Stimulated activated CD4-positive, alpha-beta T cell treated with anti-CD3 and anti-CD28 coated beads, TNF-alpha, amount 100 ng/mL, for 1 hour (primary cell): ENCODE measurements at regions not wholly inside any gene's neighbourhood (a gene's known extent, or its start where the extent isn't known, plus 50 kb on each side); places are given as distances from the start of the nearest gene placed in this dataset.
"Not testable (repeated sequence)": the region's sequence is repeated elsewhere in the genome, so short reads cannot be mapped to it uniquely, and the experiment has no call there.

ENCODE experiments used
- DNase-seq, 3 donors: peaks; one replicate each; pipeline ENCODE4 v3.0.0-alpha.2; 2020; ENCODE audit warnings: low read depth in 3 of 3, low spot score in 1 of 3

DNA sequence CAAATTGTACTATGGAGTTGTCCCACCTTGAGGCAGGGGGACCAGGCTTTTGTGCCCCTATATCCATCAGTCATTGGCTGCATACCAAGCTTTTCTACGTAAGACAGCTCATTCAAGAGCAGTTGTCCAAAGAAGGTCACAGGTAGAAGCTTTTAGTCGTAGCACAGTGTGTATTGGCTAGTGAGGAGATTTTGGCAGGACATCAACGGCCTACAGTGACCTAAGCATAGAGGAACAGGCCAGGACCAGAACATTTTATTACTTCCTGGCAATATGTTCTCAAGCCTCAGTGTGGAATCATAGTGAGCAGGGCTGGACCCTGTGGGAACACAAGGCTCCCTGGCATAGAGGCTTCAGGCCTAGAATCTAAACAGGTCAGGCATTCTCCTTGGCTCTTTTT, 105.4 kb upstream of the ANKRD28 start:
- no peak for DNase-seq

DNA sequence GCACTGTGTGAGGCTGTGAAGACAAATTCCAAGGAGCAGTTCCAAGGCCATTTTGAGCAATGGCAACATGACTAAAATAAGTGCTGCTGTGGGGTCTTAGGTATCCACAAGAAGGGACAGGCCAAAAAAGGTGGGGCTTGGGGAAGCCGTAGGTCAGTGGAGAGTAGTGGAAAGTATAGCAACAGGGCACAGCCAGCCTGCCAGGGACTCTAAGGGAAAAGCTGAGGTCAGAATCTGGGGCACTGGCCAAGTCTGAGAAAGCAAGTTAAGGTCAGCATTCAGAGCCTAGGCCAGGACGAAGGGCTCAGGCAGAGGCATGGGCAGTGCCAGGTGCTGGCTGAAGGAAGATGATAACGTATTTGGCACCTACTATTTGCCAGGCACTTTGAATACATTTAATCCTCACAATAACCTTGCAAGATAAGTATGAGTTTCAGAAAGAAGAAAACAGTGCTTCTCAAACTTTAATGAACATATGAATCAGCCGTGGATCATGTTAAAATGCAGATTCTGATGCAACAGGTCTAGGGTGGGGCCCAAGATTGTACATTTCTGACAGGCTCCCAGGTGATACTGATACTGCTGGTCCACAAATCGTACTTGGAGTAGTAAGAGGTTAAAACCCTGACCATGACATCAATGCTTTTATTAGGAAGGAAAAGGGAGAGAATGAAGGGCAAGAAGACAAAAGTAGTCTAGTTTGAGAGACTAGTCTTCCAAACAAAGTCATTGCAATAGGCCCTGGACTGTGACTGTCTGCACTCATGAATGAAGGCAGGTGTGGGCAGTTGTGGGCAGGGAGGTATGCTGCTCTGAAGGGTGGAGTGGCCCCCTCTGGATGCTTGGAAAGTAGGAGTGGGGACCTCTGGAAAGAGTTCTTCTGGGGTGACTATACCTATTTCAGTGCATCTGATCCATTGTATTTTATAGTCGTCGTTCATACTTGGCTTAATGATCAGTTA, 106.3 kb upstream of the ANKRD28 start:
- DNase-seq: no peak

DNA sequence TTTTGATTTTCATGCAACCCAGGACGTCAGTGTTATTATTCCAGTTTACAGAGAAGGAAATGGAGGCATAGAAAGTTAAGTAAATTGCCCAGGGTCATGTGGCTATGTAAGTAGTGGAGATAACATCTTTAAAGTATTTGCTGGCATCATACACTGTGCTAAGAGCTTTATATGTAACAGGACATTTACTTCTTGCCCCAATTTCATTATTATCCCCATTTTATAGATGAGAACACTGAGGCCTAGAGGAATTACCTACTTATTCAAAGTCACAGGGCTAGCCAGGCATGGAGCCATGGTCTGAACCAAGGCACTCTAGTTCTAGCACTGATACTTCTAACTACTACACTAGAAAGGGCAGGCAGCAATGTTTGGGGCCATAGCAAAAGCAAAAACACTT, 107.3 kb upstream of the ANKRD28 start:
- DNase-seq: no peak

- DNase-seq: not testable (repeated sequence)
Measured at GRCh38 chr3:15907403-15907802, 109.6 kb upstream of the ANKRD28 start.

DNA sequence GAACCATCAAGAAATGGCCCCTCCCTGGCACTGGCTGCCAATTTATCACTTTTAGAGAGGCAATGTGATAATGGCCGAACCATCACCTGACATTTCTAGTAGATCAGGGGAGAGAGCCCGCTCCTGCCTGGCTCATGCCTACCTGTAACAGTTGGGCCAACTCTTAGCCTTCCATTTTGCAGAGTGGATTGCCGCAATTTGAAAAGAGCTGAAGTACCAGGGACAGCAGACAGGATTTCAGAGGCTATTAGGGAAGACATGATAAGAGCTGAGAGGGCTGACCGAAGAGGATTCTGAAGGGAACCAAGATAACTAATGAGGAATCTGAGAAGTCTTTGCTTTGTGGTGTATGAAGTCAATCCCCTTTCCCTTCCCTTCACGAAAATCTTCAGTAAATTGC, 121.2 kb upstream of the ANKRD28 start:
- no peak for DNase-seq

DNA sequence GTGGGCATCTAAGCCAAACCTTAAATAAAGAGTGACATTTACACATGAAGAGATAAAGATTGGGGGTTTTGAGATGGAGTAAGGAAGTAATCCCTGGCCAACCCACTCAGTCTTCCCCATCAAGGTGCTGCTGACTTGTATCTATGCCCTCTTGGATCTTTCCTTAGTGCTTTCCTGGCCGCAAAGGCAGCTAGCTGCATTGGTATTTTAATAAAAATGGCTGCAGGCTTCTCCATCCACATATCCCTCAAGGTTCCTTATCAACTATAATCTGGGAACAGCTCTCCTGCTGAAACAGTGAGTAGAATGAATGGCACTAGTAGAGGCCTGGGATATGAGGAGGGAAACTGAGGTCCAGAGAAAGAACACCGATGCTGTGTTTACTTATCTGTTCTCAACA, 122.2 kb upstream of the ANKRD28 start:
- DNase-seq: no peak

DNA sequence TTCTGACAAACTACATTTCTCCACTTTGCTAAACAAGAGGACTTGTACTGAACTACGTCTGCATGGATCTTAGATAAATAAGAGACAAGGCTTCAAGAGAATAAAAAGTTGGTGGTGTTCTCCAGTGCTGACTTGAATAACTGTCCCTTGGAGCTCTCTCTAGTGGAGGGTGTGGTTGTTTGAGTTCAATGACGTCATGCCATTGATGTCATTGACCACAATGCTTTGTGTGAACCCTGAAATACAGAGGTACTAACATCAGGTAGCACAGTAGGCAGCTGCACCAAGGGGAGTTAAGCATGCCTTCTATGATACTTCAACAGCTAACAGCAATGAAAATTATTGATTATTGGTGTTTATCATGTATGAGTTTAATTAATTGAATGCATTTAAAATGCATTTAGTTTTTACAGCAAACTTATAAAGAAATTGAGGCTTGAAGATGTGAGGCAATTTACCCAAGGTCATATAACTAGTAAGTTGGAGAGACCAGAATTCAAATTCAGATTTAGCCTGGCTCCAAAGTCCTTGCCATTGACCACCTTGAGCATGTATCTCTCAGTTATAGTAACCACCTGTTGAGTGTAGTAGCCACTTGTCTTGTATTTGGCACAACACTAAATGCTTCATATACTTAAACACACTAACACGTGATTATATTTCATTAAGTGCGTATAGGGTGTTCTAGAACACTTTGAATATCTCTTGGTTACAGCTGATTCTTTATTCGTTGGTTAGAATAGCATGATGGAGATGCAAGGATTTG, 126.0 kb upstream of the ANKRD28 start:
- DNase-seq: no peak

- DNase-seq: no peak
Measured at GRCh38 chr3:15924914-15925313, 127.1 kb upstream of the ANKRD28 start.

GRCh38 chr3:15926871-15927270, 129.1 kb upstream of the ANKRD28 start:
- no peak for DNase-seq

- DNase-seq: no peak
Measured at GRCh38 chr3:15927969-15928368, 130.2 kb upstream of the ANKRD28 start.

- no peak for DNase-seq
Measured at GRCh38 chr3:15929944-15930571, 132.3 kb upstream of the ANKRD28 start.

GRCh38 chr3:15932348-15933300, 134.8 kb upstream of the ANKRD28 start:
- no peak for DNase-seq

DNA sequence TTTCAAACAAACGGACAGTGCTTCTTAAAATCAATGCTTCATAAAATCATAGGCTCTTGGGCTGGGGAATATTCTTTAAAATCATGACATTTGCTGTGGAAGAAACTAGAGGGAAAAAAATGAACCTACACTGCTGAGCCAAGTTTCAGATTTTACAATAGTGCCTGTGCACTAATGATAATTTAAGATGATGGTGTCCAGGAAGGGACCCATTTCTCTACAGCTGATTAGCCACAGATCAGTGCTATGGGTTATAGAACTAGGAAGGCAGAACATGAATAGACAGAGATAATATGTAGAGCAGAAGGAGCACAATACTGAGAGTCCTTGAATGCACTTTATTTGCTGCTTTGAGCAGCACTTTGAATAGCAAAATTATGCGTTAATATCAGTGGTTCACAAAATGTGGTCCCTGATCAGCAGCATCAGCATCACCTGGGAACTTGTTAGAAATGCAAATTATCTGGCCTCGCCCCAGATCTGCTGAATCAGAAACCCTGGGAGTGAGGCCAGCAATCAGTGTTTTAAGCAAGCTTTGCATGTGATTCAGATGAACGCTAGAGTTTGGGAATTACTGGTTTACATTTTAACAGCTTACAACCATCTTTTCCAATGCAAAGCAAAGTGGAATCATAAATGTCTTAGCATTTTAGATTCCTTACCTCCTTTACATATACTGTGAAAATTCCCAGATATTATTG, 135.8 kb upstream of the ANKRD28 start:
- DNase-seq: no peak

- DNase-seq: no peak
Measured at GRCh38 chr3:15934389-15935195, 136.8 kb upstream of the ANKRD28 start.

GRCh38 chr3:15936312-15936711, 138.5 kb upstream of the ANKRD28 start:
- no peak for DNase-seq

- no peak for DNase-seq
Measured at GRCh38 chr3:15940641-15941040, 142.9 kb upstream of the ANKRD28 start.

- not testable (repeated sequence) for DNase-seq
Measured at GRCh38 chr3:15941457-15941856, 143.7 kb upstream of the ANKRD28 start.

GRCh38 chr3:15941958-15942357, 144.2 kb upstream of the ANKRD28 start:
- DNase-seq: no peak

DNA sequence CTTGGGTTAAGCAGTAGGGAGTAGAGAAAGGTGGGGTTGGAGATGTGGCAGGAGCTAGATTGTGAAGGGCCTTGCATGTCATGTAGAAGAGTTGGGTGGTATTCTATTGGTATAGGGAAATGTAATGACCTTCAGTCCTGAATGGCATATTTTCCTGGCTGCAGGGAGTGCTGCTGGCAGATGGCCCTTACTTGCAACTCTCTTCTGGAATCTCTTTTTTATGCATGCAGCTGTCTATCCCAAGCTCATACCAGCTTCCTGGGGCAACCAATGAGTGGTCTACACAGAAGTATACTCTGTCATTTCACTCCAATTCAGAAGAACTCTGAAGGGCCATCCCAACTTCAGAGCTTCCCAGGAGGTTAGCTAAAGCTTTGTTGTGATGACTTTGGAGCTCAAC, 144.7 kb upstream of the ANKRD28 start:
- no peak for DNase-seq
